LNCaP clone FGC (cell line): ENCODE measurements at regions not wholly inside any gene's neighbourhood (a gene's known extent, or its start where the extent isn't known, plus 50 kb on each side); places are given as distances from the start of the nearest gene placed in this dataset.

Experiments used
- DNase-seq: peaks from one replicate; pipeline ENCODE4 v3.0.0-alpha.2; 2011; ENCODE audit warnings: low read depth
- H3K4me3 ChIP-seq: 2 replicates; pipeline ENCODE4 v1.5.1; 2011; ENCODE audit warnings: mild to moderate bottlenecking, low read depth, low read length, control low read depth
- TF ChIP-seq, protein P1 (sequence below): IDR thresholded peaks from 2 replicates; pipeline ENCODE4 v1.5.1; 2012; ENCODE audit warnings: mild to moderate bottlenecking; ENCODE audit not compliant: control insufficient read depth, insufficient read depth; ENCODE audit errors: extremely low read depth

DNA sequence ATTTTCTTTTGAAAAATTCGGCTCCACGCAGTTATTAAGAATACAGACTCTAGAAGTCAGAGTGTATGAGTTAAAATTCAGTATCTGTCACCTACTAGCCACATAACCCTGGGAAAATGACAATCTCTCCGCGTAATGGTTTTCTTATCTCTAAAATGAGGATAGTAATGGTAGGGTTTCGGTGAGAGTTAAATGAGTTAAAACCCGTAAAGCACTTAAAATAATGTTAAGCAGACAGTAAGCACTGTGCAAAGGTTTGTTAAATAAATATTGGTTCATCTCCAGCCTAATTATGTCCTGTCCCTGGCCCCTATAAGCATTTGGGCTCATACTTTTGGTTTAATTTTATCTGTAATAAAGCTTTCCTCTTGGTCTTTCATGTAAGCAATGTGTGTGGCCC is 350.8 kb upstream of the GRIA3 start:
- no peak overlapping the region for H3K4me3 ChIP-seq
- no peak for DNase-seq
- TF ChIP-seq, protein P1, sequence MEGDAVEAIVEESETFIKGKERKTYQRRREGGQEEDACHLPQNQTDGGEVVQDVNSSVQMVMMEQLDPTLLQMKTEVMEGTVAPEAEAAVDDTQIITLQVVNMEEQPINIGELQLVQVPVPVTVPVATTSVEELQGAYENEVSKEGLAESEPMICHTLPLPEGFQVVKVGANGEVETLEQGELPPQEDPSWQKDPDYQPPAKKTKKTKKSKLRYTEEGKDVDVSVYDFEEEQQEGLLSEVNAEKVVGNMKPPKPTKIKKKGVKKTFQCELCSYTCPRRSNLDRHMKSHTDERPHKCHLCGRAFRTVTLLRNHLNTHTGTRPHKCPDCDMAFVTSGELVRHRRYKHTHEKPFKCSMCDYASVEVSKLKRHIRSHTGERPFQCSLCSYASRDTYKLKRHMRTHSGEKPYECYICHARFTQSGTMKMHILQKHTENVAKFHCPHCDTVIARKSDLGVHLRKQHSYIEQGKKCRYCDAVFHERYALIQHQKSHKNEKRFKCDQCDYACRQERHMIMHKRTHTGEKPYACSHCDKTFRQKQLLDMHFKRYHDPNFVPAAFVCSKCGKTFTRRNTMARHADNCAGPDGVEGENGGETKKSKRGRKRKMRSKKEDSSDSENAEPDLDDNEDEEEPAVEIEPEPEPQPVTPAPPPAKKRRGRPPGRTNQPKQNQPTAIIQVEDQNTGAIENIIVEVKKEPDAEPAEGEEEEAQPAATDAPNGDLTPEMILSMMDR: no peak

DNA sequence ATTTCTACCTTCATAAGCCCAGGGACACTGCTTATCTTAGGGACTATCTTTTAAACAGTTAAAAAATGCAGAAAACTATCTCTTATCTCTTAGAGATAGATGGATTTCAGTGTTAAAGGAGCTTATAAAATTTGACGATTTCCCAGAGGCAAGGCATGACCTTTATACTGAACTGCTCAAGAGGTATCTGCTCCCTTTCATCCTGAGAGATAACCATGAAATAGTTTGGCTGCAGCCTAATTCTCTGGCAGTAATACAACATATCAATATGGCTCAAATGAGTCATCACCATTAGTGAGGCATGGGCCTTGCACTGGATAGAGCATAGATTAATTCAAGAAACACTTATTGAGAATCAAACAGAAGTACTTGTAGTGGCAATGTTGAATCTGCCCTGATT is 348.2 kb upstream of the GRIA3 start:
- no peak for DNase-seq
- TF ChIP-seq, protein P1: no peak
- H3K4me3 ChIP-seq: no peak overlapping the region

GRCh38 chrX:122850326-122850725 is 333.8 kb upstream of the GRIA3 start:
- DNase-seq: no peak
- H3K4me3 ChIP-seq: no peak overlapping the region
- TF ChIP-seq, protein P1: no peak

GRCh38 chrX:122856205-122856604 is 327.9 kb upstream of the GRIA3 start:
- no peak for DNase-seq
- TF ChIP-seq, protein P1: no peak
- H3K4me3 ChIP-seq: no peak overlapping the region

DNA sequence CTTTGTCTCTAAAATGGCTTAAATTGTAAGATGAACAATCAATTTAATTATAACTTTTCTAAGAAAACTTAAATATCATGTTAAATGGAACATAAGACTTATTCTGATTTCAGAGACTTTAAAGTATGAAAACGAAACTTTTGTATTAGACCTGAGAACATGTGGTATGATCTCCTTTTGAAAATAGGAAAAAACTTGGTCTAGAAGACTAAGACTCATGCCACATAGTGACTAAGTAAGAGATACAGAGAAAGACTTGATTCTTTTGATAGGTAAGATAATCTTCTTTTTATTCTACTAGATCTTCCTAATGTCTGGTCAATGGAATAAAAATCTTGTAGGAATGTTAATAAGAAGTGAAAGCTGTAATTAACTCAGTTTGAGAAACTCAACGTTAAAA is 326.3 kb upstream of the GRIA3 start:
- DNase-seq: no peak
- TF ChIP-seq, protein P1: no peak
- no peak overlapping the region for H3K4me3 ChIP-seq

- no peak overlapping the region for H3K4me3 ChIP-seq
- TF ChIP-seq, protein P1: no peak
- no peak for DNase-seq
These were observed 321.0 kb upstream of the GRIA3 start for GRCh38 chrX:122863067-122863466.

- H3K4me3 ChIP-seq: no peak overlapping the region
- no peak for DNase-seq
- TF ChIP-seq, protein P1: no peak
These were observed 317.5 kb upstream of the GRIA3 start for GRCh38 chrX:122866532-122866931.
